GM23248 (cell line): ENCODE measurements at regions not wholly inside any gene's neighbourhood (a gene's known extent, or its start where the extent isn't known, plus 50 kb on each side); places are given as distances from the start of the nearest gene placed in this dataset.

Source experiments
- EZH2 ChIP-seq: fragments of 200-600 bp; sonication (generic); IDR thresholded peaks from 2 replicates; pipeline ENCODE4 v1.6.1; 2018; ENCODE audit warnings: antibody characterized with exemption, mild to moderate bottlenecking; ENCODE audit not compliant: insufficient read depth, poor library complexity, severe bottlenecking
- EZH2phosphoT487 ChIP-seq: fragments of 200-600 bp; sonication (generic); IDR thresholded peaks from 2 replicates; pipeline ENCODE4 v1.6.1; 2018; ENCODE audit warnings: antibody characterized with exemption, moderate library complexity, mild to moderate bottlenecking, low read depth; ENCODE audit not compliant: insufficient read depth

DNA sequence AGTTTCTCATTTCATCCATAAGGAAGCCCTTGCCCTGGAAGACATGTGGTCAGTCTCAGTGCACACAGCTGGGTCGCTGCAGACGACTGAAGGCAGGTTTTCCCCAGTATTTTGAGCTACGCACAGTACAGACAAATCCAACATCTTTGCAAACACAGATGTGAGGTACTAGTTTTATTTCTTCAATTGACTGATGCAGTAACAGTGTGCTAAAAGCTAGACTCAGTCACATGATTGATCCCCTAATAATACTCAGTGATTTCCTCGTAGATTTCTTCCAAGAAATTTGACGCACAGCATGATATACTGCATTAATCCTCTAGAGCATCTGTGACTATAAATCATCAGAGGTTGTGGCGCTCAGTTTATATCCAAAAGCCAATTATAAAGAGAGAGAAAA, 346.1 kb downstream of the DIRAS2 start:
- TF ChIP-seq EZH2phosphoT487 (no peak), EZH2 (no peak)
